ENCODE measurements at regions not wholly inside any gene's neighbourhood (a gene's known extent, or its start where the extent isn't known, plus 50 kb on each side); places are given as distances from the start of the nearest gene placed in this dataset.

DNA sequence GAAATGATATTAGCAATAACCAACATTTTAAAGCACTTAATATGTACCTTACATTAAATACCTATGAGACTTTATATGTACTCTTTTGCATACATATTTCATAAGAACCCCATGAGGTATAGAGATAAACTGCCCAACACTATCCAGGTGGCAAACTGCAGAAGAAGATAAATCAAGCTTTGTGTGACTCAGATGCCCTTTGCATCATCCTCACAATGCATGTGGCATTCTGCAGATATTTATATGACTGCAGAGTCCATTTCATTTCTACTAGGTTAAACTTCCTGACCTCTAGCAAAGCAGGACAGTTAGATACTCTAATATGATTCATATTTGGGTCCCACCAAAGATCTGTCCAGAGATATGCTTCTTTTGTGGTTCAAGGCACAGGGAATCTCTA is 85.6 kb upstream of the RASGEF1B start:
- DNase-seq (ENCODE audit: low read depth): no peak
- ChIA-PET POLR2A (no interaction called here), CTCF (no interaction called here)
- Histone ChIP-seq H3K27me3 (ENCODE audit: control insufficient read depth, insufficient read depth, low read length) (no peaks in the 10 kb centered on the region), H3K36me3 (ENCODE audit: control insufficient read depth, insufficient read depth, low read length) (no peaks in the 10 kb centered on the region), H3K4me3 (ENCODE audit: low read depth, low read length) (no peak overlapping the region)
- TF ChIP-seq, protein P1, sequence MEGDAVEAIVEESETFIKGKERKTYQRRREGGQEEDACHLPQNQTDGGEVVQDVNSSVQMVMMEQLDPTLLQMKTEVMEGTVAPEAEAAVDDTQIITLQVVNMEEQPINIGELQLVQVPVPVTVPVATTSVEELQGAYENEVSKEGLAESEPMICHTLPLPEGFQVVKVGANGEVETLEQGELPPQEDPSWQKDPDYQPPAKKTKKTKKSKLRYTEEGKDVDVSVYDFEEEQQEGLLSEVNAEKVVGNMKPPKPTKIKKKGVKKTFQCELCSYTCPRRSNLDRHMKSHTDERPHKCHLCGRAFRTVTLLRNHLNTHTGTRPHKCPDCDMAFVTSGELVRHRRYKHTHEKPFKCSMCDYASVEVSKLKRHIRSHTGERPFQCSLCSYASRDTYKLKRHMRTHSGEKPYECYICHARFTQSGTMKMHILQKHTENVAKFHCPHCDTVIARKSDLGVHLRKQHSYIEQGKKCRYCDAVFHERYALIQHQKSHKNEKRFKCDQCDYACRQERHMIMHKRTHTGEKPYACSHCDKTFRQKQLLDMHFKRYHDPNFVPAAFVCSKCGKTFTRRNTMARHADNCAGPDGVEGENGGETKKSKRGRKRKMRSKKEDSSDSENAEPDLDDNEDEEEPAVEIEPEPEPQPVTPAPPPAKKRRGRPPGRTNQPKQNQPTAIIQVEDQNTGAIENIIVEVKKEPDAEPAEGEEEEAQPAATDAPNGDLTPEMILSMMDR (IDR thresholded peaks at IDR 0.05; ENCODE audit: insufficient read depth, low read depth, low read length): no peak

DNA sequence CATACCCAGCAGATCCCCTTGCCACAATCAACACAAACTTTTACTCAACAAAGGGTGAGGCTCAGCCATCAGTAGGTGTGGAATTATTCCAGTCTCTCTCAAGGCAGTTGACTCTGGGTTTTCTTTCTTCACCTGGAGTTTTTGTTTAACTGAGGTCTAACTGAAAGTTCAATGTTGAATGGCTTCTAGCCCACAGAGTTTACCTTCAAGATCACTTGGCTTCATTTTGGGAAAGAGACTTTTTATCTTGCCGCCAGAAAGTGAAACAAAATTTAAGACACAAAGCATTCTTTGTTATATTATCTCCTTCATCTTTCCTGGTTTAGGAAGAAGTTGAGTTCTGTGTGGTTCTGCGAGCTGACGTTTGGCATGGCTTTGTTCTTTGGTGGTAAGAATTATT is 83.8 kb upstream of the RASGEF1B start:
- CTCF ChIA-PET: no interaction called here
- no peak for DNase-seq (ENCODE audit: low read depth)
- no peaks in the 10 kb centered on the region for H3K27me3 ChIP-seq (ENCODE audit: control insufficient read depth, insufficient read depth, low read length)
- H3K36me3 ChIP-seq (ENCODE audit: control insufficient read depth, insufficient read depth, low read length): no peaks in the 10 kb centered on the region
- POLR2A ChIA-PET: no interaction called here
- TF ChIP-seq, protein P1 (IDR thresholded peaks at IDR 0.05; ENCODE audit: insufficient read depth, low read depth, low read length): no peak
- H3K4me3 ChIP-seq (ENCODE audit: low read depth, low read length): no peak overlapping the region

DNA sequence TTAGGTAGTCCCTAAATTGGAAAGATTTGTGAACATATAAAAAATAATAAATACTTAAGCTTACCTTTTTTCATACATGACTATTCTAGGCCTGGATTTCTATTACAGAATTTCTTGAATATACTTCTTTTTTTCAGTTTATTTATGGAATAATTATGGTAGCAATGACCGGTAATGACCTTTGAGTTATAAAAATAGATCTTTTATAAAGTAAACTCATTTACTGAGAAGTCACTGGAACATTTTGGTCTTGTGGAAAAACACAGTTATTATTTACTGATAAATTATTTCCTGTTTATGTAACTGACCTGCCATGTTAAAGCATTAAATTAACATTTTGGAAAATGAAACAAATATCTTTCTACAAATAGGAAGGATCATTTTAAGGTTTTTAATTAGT is 80.4 kb upstream of the RASGEF1B start:
- TF ChIP-seq, protein P1 (IDR thresholded peaks at IDR 0.05; ENCODE audit: insufficient read depth, low read depth, low read length): no peak
- no peaks in the 10 kb centered on the region for H3K27me3 ChIP-seq (ENCODE audit: control insufficient read depth, insufficient read depth, low read length)
- CTCF ChIA-PET: no interaction called here
- POLR2A ChIA-PET: no interaction called here
- no peak overlapping the region for H3K4me3 ChIP-seq (ENCODE audit: low read depth, low read length)
- no peak for DNase-seq (ENCODE audit: low read depth)
- H3K36me3 ChIP-seq (ENCODE audit: control insufficient read depth, insufficient read depth, low read length): no peaks in the 10 kb centered on the region

DNA sequence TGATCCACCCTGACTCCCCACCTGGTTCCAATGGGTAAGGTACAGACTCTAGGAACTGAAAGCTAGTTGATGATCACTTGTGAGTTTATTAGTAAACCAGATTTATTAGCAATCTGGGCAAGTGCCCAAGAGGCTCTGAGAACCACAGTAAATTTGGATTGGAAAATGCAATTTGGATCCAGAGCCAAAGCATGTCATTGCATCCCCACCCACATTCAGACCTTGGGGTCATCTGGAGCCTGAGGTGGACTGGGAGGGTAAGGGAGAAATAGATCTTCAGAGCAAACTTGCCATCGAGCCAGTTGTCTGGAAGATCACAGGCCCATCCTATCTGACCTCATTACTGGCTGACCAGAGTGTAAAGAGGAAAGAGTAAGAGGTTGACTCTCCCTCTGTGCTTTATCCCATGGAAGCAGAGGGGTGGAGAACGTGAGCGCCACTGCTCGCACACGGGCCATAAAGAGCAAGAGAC is 78.7 kb upstream of the RASGEF1B start:
- CTCF ChIA-PET: interaction anchor here (1.3 kb wide), 1 partner anchor 83 kb away, joined by 3 read pairs; no protein-coding TSS in a partner anchor
- POLR2A ChIA-PET: no interaction called here
- TF ChIP-seq, protein P1 (IDR thresholded peaks at IDR 0.05; ENCODE audit: insufficient read depth, low read depth, low read length): no peak
- Histone ChIP-seq H3K4me3 (ENCODE audit: low read depth, low read length) (no peak overlapping the region), H3K27me3 (ENCODE audit: control insufficient read depth, insufficient read depth, low read length) (no peaks in the 10 kb centered on the region), H3K36me3 (ENCODE audit: control insufficient read depth, insufficient read depth, low read length) (no peaks in the 10 kb centered on the region)
- DNase-seq (ENCODE audit: low read depth): no peak

DNA sequence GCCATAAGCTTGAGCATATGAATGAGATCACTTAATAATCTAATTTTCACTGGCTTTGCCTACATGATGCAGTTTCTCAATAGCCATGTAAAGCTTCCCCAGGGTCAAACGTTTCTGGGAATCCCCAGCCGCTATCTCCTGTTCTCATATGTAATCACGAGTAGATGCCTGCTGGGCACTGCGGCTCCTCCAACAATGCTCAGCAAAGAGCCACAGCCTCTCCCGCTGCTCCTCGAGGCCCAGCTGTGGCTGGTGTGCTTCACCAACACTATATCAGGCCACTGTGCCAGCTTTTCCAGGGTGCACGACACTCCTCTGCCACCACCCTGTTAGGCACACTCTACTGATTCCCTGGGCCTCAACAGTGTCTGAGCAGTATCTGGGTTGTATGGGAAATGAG is 78.3 kb upstream of the RASGEF1B start:
- no peak for DNase-seq (ENCODE audit: low read depth)
- CTCF ChIA-PET: interaction anchor here (1.3 kb wide), 1 partner anchor 83 kb away, joined by 3 read pairs; no protein-coding TSS in a partner anchor
- Histone ChIP-seq H3K36me3 (ENCODE audit: control insufficient read depth, insufficient read depth, low read length) (no peaks in the 10 kb centered on the region), H3K4me3 (ENCODE audit: low read depth, low read length) (no peak overlapping the region), H3K27me3 (ENCODE audit: control insufficient read depth, insufficient read depth, low read length) (no peaks in the 10 kb centered on the region)
- POLR2A ChIA-PET: no interaction called here
- TF ChIP-seq, protein P1 (IDR thresholded peaks at IDR 0.05; ENCODE audit: insufficient read depth, low read depth, low read length): no peak

Measured in BJ (cell line).